PC-3 (cell line): ENCODE measurements at regions not wholly inside any gene's neighbourhood (a gene's known extent, or its start where the extent isn't known, plus 50 kb on each side); places are given as distances from the start of the nearest gene placed in this dataset.

ENCODE experiments used
- CTCF ChIP-seq: fragments of 300-600 bp; sonication (generic); conservative IDR thresholded peaks from 2 replicates; pipeline ENCODE4 v1.5.1; 2017; ENCODE audit warnings: antibody characterized with exemption, low read depth, mild to moderate bottlenecking, low read length
- EZH2 ChIP-seq: fragments of 300-600 bp; sonication (generic); IDR thresholded peaks from one replicate; pipeline ENCODE4 v1.6.1; 2017; ENCODE audit warnings: antibody characterized with exemption, mild to moderate bottlenecking, low read length; ENCODE audit not compliant: unreplicated experiment
- EZH2phosphoT487 ChIP-seq: fragments of 300-600 bp; sonication (generic); IDR thresholded peaks from 2 replicates; pipeline ENCODE4 v1.6.1; 2018; ENCODE audit warnings: mild to moderate bottlenecking, antibody characterized with exemption, low read length, borderline replicate concordance

GRCh38 chr3:72538070-72538745, 310.0 kb downstream of the SHQ1 start:
- no peak for TF ChIP-seq EZH2
- no peak for TF ChIP-seq EZH2phosphoT487
- TF ChIP-seq CTCF, result no peak
